ENCODE measurements at regions not wholly inside any gene's neighbourhood (a gene's known extent, or its start where the extent isn't known, plus 50 kb on each side); places are given as distances from the start of the nearest gene placed in this dataset.

- no peaks in the 10 kb centered on the region for H3K36me3 Mint-ChIP-seq (ENCODE audit: unreplicated experiment)
- H3K27ac Mint-ChIP-seq (ENCODE audit: unreplicated experiment): no peak overlapping the region
Measured at GRCh38 chr5:114790403-114790792, 379.3 kb downstream of the TRIM36 start.

GRCh38 chr5:114789773-114790402 is 379.8 kb downstream of the TRIM36 start:
- H3K27me3 Mint-ChIP-seq (ENCODE audit: unreplicated experiment): peaks cover 3% of the 10 kb centered on the region
- peak; percentile 60 for TF ChIP-seq CTCF (IDR thresholded peaks at IDR 0.05)
- no peaks in the 10 kb centered on the region for H3K36me3 Mint-ChIP-seq (ENCODE audit: unreplicated experiment)
- no peaks in the 10 kb centered on the region for H3K4me1 Mint-ChIP-seq (ENCODE audit: unreplicated experiment)
- no peak overlapping the region for H3K27ac Mint-ChIP-seq (ENCODE audit: unreplicated experiment)
- H3K4me3 Mint-ChIP-seq (ENCODE audit: unreplicated experiment): no peak overlapping the region
- no peak for DNase-seq (ENCODE audit: extremely low spot score, unreplicated experiment)
- no peaks in the 10 kb centered on the region for H3K9me3 Mint-ChIP-seq (ENCODE audit: unreplicated experiment)

More at GRCh38 chr5:114790403-114790792, 379.3 kb downstream of the TRIM36 start:
- Mint-ChIP-seq H3K9me3 (ENCODE audit: unreplicated experiment) (no peaks in the 10 kb centered on the region), H3K4me1 (ENCODE audit: unreplicated experiment) (no peaks in the 10 kb centered on the region), H3K27me3 (ENCODE audit: unreplicated experiment) (peaks cover 3% of the 10 kb centered on the region), H3K4me3 (ENCODE audit: unreplicated experiment) (no peak overlapping the region)
- DNase-seq (ENCODE audit: extremely low spot score, unreplicated experiment): no peak
- no peak for TF ChIP-seq CTCF (IDR thresholded peaks at IDR 0.05)

GRCh38 chr5:114782869-114783268 is 386.8 kb downstream of the TRIM36 start:
- H3K27ac Mint-ChIP-seq (ENCODE audit: unreplicated experiment): no peak overlapping the region
- H3K27me3 Mint-ChIP-seq (ENCODE audit: unreplicated experiment): no peaks in the 10 kb centered on the region
- TF ChIP-seq CTCF (IDR thresholded peaks at IDR 0.05): no peak
- H3K4me3 Mint-ChIP-seq (ENCODE audit: unreplicated experiment): no peak overlapping the region
- DNase-seq (ENCODE audit: extremely low spot score, unreplicated experiment): no peak
- H3K4me1 Mint-ChIP-seq (ENCODE audit: unreplicated experiment): no peaks in the 10 kb centered on the region
- H3K9me3 Mint-ChIP-seq (ENCODE audit: unreplicated experiment): no peaks in the 10 kb centered on the region
- no peaks in the 10 kb centered on the region for H3K36me3 Mint-ChIP-seq (ENCODE audit: unreplicated experiment)

GRCh38 chr5:114782177-114782576 is 387.5 kb downstream of the TRIM36 start:
- H3K27ac Mint-ChIP-seq (ENCODE audit: unreplicated experiment): no peak overlapping the region
- no peak for TF ChIP-seq CTCF (IDR thresholded peaks at IDR 0.05)
- H3K9me3 Mint-ChIP-seq (ENCODE audit: unreplicated experiment): no peaks in the 10 kb centered on the region
- no peak for DNase-seq (ENCODE audit: extremely low spot score, unreplicated experiment)
- H3K4me3 Mint-ChIP-seq (ENCODE audit: unreplicated experiment): no peak overlapping the region
- no peaks in the 10 kb centered on the region for H3K4me1 Mint-ChIP-seq (ENCODE audit: unreplicated experiment)
- no peaks in the 10 kb centered on the region for H3K36me3 Mint-ChIP-seq (ENCODE audit: unreplicated experiment)
- no peaks in the 10 kb centered on the region for H3K27me3 Mint-ChIP-seq (ENCODE audit: unreplicated experiment)

- H3K27me3 Mint-ChIP-seq (ENCODE audit: unreplicated experiment): no peaks in the 10 kb centered on the region
- no peaks in the 10 kb centered on the region for H3K36me3 Mint-ChIP-seq (ENCODE audit: unreplicated experiment)
- H3K4me1 Mint-ChIP-seq (ENCODE audit: unreplicated experiment): no peaks in the 10 kb centered on the region
Measured at GRCh38 chr5:114780290-114780689, 389.4 kb downstream of the TRIM36 start.

More at GRCh38 chr5:114780290-114780689, 389.4 kb downstream of the TRIM36 start:
- Mint-ChIP-seq H3K9me3 (ENCODE audit: unreplicated experiment) (no peaks in the 10 kb centered on the region), H3K4me3 (ENCODE audit: unreplicated experiment) (no peak overlapping the region), H3K27ac (ENCODE audit: unreplicated experiment) (no peak overlapping the region)
- DNase-seq (ENCODE audit: extremely low spot score, unreplicated experiment): no peak
- TF ChIP-seq CTCF (IDR thresholded peaks at IDR 0.05): no peak
